GM12878 (cell line): ENCODE measurements at regions not wholly inside any gene's neighbourhood (a gene's known extent, or its start where the extent isn't known, plus 50 kb on each side); places are given as distances from the start of the nearest gene placed in this dataset.

Source experiments
- ATAC-seq: fragments of 200-7000 bp; cut with Tn5 transposase; 3 replicates; pipeline ENCODE4 v1.9.1; 2020; ENCODE audit warnings: mild to moderate bottlenecking, moderate library complexity
- BruUV-seq: library from RNA; stranded (reverse); fragments of 400-500 nt; replicated peaks from 2 replicates; lab custom pipeline; 2021; lab: Mats Ljungman, UMichigan
- CTCF ChIA-PET: fragments of 300-600 bp; sonication (Branson Sonifier 250); formaldehyde crosslinking; extraction: SDS; loops from one replicate; lab custom pipeline; 2021; ENCODE audit warnings: inconsistent platforms; lab: Yijun Ruan, JAX
- POLR2A ChIA-PET: fragments of 350-600 bp; formaldehyde crosslinking; extraction: SDS; loops from one replicate; lab custom pipeline; 2021; ENCODE audit warnings: inconsistent platforms; lab: Charles Lee
- RAD21 ChIA-PET: fragments of 300-600 bp; sonication (Branson Sonifier 250); formaldehyde crosslinking; loops from one replicate; lab custom pipeline; 2023; ENCODE audit warnings: antibody characterized with exemption; ENCODE audit not compliant: unreplicated experiment; lab: Charles Lee
- SMC1A ChIA-PET: fragments of 300-600 bp; sonication (Branson Sonifier 250); formaldehyde crosslinking; loops from one replicate; lab custom pipeline; 2023; ENCODE audit not compliant: unreplicated experiment, uncharacterized antibody; lab: Charles Lee
- DNase-seq: peaks from one replicate; pipeline ENCODE4 v3.0.0-alpha.2; 2011; ENCODE audit warnings: low read depth, low spot score
- FAIRE-seq: peaks from 3 replicates; lab custom pipeline; 2011; peaks lifted over from hg19 to GRCh38; lab: Jason Lieb, UNC
- H2AFZ ChIP-seq: 2 replicates; pipeline ENCODE4 v1.6.0; 2011; ENCODE audit warnings: low read depth, low read length, control low read depth; ENCODE audit not compliant: control insufficient read depth
- H3K27ac ChIP-seq: 2 replicates; pipeline ENCODE4 v1.5.1; 2011; ENCODE audit warnings: control low read depth; ENCODE audit not compliant: control insufficient read depth, insufficient read depth
- H3K27me3 ChIP-seq, 2 experiments: replicated peaks in 1 of 2; 2 replicates each; pipeline versions ENCODE4 v1.6.0 to v1.6.1; 2011; ENCODE audit warnings: low read length in 1 of 2; ENCODE audit not compliant: control insufficient read depth in 2 of 2, insufficient read depth in 2 of 2
- H3K36me3 ChIP-seq, 2 experiments: 2 replicates each; pipeline ENCODE4 v1.5.1; 2011; ENCODE audit warnings: low read length in 1 of 2; ENCODE audit not compliant: control insufficient read depth in 2 of 2, insufficient read depth in 2 of 2
- H3K4me1 ChIP-seq: 2 replicates; pipeline ENCODE4 v1.6.1; 2011; ENCODE audit warnings: mild to moderate bottlenecking, low read length, moderate library complexity, mixed read lengths; ENCODE audit not compliant: control insufficient read depth, insufficient read depth
- H3K4me2 ChIP-seq: 2 replicates; pipeline ENCODE4 v1.6.0; 2011; ENCODE audit warnings: control low read depth; ENCODE audit not compliant: control insufficient read depth, insufficient read depth
- H3K4me3 ChIP-seq: fragments of 200-600 bp; sonication (generic); 2 replicates; pipeline ENCODE4 v1.5.1; 2016
- H3K79me2 ChIP-seq: 2 replicates; pipeline ENCODE4 v1.6.0; 2011; ENCODE audit warnings: low read length; ENCODE audit not compliant: control insufficient read depth, insufficient read depth
- H3K9ac ChIP-seq: 2 replicates; pipeline ENCODE4 v1.8.0; 2011; ENCODE audit warnings: low read length, control low read depth, mixed read lengths; ENCODE audit not compliant: control insufficient read depth, insufficient read depth
- H3K9me3 ChIP-seq: replicated peaks from 3 replicates; pipeline ENCODE4 v1.5.1; 2011; ENCODE audit warnings: mild to moderate bottlenecking, low read length; ENCODE audit not compliant: control insufficient read depth, insufficient read depth
- H4K20me1 ChIP-seq: 2 replicates; pipeline ENCODE4 v1.6.0; 2011; ENCODE audit not compliant: control insufficient read depth, insufficient read depth
- EED ChIP-seq: sonication (generic); IDR thresholded peaks from 2 replicates; pipeline ENCODE4 v1.6.1; 2016; ENCODE audit warnings: antibody characterized with exemption, low read depth
- KDM1A ChIP-seq: fragments of 200-600 bp; sonication (generic); IDR thresholded peaks from 2 replicates; pipeline ENCODE4 v1.6.1; 2016; ENCODE audit warnings: borderline replicate concordance
- NRF1 ChIP-seq: conservative IDR thresholded peaks from 2 replicates; pipeline ENCODE4 v1.6.1; 2011; ENCODE audit warnings: mild to moderate bottlenecking, low read depth, low read length, improper control_type of control experiment
- RB1 ChIP-seq: fragments of 450-650 bp; formaldehyde crosslinking; IDR thresholded peaks from 2 replicates; pipeline ENCODE4 v1.6.1; 2017; ENCODE audit warnings: mild to moderate bottlenecking, borderline replicate concordance
- SUZ12 ChIP-seq: fragments of 200-600 bp; sonication (generic); IDR thresholded peaks from one replicate; pipeline ENCODE4 v1.6.1; 2018; ENCODE audit warnings: antibody characterized with exemption, mild to moderate bottlenecking; ENCODE audit not compliant: unreplicated experiment
- WGBS: methylation state at CpG from one replicate; pipeline ENCODE4 v1.1.6; 2016; ENCODE audit warnings: low lambda C conversion rate; ENCODE audit not compliant: insufficient replicate concordance, insufficient coverage; ENCODE audit errors: missing lambda C conversion rate; 5-methylcytosine and 5-hydroxymethylcytosine counted together
- in situ Hi-C: fragments of 300-500 bp; cut with MboI; formaldehyde crosslinking; loops from 9 replicates; pipeline ENCODE4 v1.14.3; 2018; ENCODE audit warnings: mixed read lengths
- intact Hi-C: fragments of 100-400 bp; cut with micrococcal nuclease; formaldehyde crosslinking; loops from one replicate; pipeline ENCODE4 v1.14.2; 2022; ENCODE audit not compliant: unreplicated experiment
- TF ChIP-seq, protein P1 (sequence below): fragments of 450-650 bp; IDR thresholded peaks from 2 replicates; pipeline ENCODE4 v1.6.1; 2017; ENCODE audit warnings: borderline replicate concordance
- TF ChIP-seq, protein P2 (sequence below): IDR thresholded peaks from 2 replicates; pipeline ENCODE4 v1.6.1; 2011; ENCODE audit warnings: low read depth, low read length, improper control_type of control experiment, borderline replicate concordance
- TF ChIP-seq, protein P3 (sequence below): fragments of 450-650 bp; formaldehyde crosslinking; IDR thresholded peaks from 2 replicates; pipeline ENCODE4 v1.4.0; 2022; ENCODE audit warnings: mild to moderate bottlenecking, moderate library complexity

DNA sequence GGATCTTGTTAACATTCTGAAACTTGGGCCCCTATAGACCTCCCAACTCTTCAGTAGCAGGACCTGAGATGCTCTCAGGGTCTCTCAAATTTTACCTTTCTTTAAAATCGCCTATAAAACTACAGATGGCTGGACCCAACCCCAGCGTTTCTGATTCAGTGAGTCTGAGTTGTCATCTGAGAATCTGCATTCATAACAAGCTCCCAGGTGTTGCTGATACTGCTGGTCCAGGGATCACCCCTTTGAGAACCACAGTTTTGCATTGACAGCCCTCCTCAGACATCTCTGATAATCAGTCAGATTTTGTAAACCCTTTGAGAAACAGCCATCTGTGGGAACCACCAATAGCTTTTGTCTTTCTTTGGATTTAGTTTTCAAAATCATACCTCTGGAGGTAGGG lies 315.8 kb downstream of the CYRIA start:
- in situ Hi-C loops = no loop called here
- no peaks in the 10 kb centered on the region for H3K79me2 ChIP-seq
- no peaks in the 10 kb centered on the region for H3K27me3 ChIP-seq
- no peak overlapping the region for H3K4me2 ChIP-seq
- H3K27ac ChIP-seq = no peak overlapping the region
- H3K4me1 ChIP-seq = no peaks in the 10 kb centered on the region
- BruUV-seq = no TSS peak
- no peak overlapping the region for H3K4me3 ChIP-seq
- SMC1A ChIA-PET = no interaction called here
- TF ChIP-seq, protein P1, sequence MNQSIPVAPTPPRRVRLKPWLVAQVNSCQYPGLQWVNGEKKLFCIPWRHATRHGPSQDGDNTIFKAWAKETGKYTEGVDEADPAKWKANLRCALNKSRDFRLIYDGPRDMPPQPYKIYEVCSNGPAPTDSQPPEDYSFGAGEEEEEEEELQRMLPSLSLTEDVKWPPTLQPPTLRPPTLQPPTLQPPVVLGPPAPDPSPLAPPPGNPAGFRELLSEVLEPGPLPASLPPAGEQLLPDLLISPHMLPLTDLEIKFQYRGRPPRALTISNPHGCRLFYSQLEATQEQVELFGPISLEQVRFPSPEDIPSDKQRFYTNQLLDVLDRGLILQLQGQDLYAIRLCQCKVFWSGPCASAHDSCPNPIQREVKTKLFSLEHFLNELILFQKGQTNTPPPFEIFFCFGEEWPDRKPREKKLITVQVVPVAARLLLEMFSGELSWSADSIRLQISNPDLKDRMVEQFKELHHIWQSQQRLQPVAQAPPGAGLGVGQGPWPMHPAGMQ = no peak
- no peak for TF ChIP-seq SUZ12
- TF ChIP-seq, protein P2, sequence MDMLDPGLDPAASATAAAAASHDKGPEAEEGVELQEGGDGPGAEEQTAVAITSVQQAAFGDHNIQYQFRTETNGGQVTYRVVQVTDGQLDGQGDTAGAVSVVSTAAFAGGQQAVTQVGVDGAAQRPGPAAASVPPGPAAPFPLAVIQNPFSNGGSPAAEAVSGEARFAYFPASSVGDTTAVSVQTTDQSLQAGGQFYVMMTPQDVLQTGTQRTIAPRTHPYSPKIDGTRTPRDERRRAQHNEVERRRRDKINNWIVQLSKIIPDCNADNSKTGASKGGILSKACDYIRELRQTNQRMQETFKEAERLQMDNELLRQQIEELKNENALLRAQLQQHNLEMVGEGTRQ = no peak
- TF ChIP-seq, protein P3, sequence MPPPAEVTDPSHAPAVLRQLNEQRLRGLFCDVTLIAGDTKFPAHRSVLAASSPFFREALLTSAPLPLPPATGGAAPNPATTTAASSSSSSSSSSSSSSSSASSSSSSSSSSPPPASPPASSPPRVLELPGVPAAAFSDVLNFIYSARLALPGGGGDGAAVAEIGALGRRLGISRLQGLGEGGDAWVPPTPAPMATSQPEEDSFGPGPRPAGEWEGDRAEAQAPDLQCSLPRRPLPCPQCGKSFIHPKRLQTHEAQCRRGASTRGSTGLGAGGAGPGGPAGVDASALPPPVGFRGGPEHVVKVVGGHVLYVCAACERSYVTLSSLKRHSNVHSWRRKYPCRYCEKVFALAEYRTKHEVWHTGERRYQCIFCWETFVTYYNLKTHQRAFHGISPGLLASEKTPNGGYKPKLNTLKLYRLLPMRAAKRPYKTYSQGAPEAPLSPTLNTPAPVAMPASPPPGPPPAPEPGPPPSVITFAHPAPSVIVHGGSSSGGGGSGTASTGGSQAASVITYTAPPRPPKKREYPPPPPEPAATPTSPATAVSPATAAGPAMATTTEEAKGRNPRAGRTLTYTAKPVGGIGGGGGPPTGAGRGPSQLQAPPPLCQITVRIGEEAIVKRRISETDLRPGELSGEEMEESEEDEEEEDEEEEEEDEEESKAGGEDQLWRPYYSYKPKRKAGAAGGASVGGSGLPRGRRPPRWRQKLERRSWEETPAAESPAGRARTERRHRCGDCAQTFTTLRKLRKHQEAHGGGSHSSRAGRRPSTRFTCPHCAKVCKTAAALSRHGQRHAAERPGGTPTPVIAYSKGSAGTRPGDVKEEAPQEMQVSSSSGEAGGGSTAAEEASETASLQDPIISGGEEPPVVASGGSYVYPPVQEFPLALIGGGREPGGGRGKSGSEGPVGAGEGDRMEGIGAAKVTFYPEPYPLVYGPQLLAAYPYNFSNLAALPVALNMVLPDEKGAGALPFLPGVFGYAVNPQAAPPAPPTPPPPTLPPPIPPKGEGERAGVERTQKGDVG (CRISPR knock-in tag) = no peak
- TF ChIP-seq NRF1 = no peak
- TF ChIP-seq EED = no peak
- no peak for TF ChIP-seq KDM1A
- TF ChIP-seq RB1 = no peak
- TF ChIP-seq, all 136 proteins: peak for 0
- no peak for DNase-seq
- no peaks in the 10 kb centered on the region for H4K20me1 ChIP-seq
- H3K9ac ChIP-seq = no peak overlapping the region
- FAIRE-seq = no peak
- no peak for ATAC-seq
- no peaks in the 10 kb centered on the region; the same call in 2 of the 3 replicates for H3K9me3 ChIP-seq
- POLR2A ChIA-PET = no interaction called here
- H3K36me3 ChIP-seq = no peaks in the 10 kb centered on the region
- RAD21 ChIA-PET = no interaction called here
- WGBS = 0% methylated on average over 2 of the region's 2 CpGs
- H2AFZ ChIP-seq = no peak overlapping the region
- intact Hi-C loops = no loop called here
- CTCF ChIA-PET = no interaction called here
